ENCODE measurements at regions not wholly inside any gene's neighbourhood (a gene's known extent, or its start where the extent isn't known, plus 50 kb on each side); places are given as distances from the start of the nearest gene placed in this dataset.

- TF ChIP-seq CTCF (IDR thresholded peaks at IDR 0.05 in 4 of 5, conservative IDR thresholded peaks at IDR 0.05 in 1 of 5) (no peak), POLR2A (IDR thresholded peaks at IDR 0.05) (no peak)
Observed at GRCh38 chr1:5410652-5411051, 581.6 kb downstream of the NPHP4 start.

Measured in gastrocnemius medialis (tissue), 4 donors.